Fibroblast of skin of right biceps (primary cell): ENCODE measurements at regions not wholly inside any gene's neighbourhood (a gene's known extent, or its start where the extent isn't known, plus 50 kb on each side); places are given as distances from the start of the nearest gene placed in this dataset.

Experiments
- DNase-seq: peaks from one replicate; pipeline ENCODE4 v3.0.0-alpha.2; 2013

DNA sequence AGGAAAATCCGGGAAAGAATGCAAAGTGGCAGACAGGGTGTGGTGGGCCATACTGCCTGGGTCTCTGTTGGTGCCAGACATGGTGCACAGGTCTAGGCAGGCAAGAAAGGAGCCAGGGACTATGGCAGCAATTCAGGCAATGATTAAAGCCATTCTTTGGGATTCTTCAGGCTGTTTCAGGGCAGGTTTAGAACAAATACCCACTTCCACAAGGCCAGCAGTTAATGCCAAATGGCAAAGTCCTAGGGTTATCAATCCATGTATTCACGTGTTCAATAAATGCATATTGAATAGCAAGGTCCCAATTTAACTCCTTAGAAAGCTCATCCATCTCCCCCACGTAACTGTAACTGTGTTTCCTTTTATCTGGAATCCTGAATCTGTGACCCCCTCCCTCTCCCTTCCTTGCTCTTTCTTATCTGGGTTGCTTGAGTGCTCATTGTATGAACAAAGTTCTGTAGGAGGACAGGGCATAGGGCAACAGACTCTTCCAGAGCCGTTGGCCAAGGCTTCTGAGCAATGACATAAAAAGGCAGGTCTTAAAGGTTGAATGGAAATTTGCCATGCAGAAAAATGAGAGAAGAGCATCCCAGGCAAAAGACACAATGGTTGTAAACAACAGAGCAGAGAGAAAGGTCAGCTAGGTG, 146.8 kb upstream of the KLHL29 start:
- no peak for DNase-seq

DNA sequence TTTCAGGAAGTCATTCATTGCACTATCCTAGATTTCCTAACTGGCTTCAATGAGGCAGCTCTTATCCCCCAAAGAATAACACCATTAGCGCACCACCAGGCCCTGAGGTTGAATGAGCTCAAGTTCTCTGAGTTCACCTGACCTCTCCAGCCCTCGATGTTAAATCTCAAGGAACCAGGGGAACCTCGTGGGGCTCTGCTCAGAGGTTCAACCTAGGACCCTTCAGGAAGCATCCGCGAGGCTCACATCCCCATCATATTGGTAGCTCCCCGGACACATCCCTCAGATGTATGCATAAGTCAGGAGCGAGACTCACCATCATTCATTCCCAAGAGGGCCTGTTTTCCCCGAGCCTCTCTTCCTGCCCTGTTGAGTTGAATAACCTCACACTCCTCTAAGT, 145.6 kb upstream of the KLHL29 start:
- no peak for DNase-seq

DNA sequence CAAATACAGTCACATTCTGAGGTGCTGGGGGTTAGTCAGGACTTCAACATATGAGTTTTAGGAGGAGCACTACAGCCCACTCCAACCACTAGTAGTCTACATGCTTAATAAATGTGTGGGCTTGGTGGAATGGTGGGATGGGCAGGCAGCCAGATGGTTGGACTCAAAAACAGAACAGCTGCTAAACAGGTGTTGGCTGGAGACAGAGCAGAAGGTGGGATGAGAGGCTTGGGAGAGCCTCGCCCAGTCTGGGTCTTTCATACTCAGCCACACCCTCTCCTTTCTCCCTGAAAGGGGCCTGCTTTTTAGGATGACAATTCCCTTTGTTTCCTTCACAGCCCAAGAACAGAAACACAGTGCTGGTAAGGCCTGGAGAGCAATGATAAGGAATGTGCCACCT, 143.9 kb upstream of the KLHL29 start:
- no peak for DNase-seq

DNA sequence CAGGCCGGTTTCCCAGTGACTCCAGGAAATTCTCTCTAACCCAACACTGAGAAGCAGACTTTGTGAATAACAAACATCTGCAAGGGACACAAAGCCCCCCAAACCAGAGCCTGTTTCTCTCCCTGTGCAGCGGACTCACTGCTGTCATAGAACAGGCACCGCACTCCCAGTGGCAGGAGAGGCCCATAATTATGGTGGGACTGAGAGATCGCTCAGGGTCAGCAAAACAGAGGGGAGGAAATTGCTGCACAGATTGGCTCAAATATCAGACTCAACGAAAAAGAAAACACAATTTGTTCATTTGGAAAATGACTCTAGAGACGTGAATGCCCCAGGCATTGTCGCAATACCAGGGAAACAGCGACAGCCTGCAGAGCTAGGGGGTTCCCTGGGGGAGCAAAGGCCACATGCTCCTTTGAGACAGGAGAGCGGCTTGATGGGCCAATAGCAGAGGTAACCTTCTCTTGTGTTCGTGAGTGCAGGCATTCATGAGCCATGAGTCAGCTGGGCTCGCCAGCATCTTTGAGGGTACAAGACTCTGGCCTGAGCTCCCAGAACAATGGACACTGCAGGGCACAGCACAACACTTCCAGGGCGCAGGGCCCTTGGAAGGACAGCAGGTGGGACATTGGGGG, 143.3 kb upstream of the KLHL29 start:
- no peak for DNase-seq

DNA sequence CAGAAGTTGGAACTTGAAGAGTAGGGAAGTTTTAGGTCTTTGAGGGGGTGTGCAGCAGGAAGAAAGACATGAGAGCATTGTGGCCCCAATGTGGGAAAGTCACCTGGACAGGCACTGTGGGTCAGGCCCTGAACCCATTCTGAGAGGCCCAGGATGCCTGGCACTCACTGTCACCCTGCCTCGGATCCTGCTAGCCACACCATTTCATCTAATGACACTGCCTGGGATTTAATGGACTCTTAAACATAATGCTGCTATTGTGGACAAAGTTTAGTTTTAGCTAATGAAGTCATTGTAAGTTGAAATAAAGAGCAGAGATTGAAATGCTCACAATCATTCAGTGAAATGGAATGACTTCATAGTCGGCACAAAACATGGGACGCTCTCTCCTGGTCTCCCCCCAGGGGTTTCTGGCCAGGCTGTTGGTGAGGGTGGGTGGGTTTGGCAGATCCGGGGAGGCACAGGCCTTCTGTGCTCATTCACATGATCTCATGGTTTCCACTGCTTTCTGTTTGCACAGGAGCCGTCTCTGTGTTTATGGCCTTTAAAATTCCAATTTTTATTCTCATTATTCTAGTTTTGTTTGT, 141.8 kb upstream of the KLHL29 start:
- DNase-seq, result no peak

DNA sequence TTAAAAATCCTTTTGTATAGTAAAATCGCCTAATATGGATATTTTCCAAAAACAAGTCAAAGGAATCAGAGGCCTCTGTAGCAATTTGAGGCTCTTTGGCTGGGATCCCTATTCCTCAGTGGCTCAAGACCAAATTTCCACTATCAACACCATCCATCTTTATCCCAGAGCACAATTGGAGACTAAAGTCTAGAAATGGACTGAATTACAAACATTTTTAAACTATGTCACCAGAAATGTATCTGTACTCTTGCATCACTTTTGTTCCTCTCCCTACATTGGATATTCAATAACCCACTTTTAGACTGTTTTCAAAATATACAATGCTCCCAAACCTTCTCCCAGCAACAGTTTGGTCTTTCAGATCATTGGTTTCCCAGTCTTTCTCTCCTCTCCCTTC, 140.4 kb upstream of the KLHL29 start:
- peak; percentile 5 for DNase-seq

DNA sequence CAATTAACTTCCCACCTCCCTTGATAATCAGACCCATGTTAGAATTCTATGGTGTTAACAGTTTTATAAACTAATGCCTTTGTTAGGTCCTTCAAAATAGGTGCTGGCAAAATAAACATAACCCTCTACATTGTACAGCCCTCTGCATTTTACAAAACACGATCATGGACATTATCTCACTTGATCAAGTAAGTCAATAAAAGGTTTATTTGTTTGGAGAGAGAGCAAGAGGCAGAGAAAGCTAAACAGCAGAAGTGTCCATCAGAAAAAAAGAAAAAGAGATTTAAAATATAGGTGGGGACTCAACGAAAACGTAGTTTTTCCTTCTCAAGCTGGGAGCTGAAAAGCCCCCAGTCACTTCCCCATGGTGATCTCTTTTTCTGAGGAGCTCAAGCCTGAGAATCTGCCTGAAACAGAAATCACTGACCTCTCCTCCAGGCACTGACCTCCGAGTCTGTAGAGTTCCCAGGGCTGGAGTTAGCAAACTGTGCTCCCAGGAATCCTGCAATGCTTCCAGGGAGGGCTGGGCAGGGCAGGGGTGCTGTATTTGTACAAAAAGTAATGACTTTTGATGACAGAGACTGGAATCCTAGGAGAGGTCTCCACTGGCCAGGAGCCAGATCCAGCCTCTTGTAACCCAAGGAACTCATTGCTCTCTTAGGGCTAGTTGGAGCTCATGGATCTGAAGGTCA, 137.8 kb upstream of the KLHL29 start:
- no peak for DNase-seq

DNA sequence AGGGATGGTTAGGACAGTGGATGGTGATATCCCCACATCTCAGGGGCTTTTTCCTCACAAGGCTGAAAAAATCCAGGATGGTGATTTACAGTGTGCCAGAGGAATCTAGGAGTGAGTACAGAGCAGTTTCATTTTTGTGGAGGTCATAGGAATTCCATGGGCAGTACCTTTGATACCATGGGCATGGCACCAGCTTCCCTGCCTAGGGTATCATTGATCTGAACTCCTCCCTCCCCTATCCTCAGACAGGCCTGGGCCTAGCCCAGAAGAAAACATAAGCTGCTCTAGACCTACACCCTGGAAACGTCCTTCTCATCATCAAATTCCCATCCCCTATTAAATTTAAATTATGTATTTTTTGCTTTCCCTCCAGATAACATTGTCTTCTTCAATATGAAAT, 136.3 kb upstream of the KLHL29 start:
- DNase-seq, result no peak

DNA sequence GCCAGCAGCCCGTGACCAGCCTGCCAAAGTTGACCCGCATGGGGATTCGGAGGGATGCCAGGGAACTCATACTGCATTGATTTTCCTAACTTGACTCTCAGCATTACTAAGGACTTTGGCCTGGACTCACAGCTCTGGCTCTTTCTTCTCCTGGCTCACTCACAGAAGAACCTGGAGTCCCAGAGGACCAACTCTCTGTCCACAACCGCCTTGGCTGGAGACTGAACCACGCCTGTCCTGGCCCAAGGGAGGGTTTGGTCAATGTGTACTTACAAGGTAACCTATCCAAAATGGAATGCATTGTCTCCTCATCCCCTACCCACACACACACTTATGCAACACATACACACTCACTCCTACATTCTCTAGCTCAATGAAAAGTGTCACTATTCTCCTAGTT, 135.6 kb upstream of the KLHL29 start:
- peak; percentile 63 for DNase-seq

DNA sequence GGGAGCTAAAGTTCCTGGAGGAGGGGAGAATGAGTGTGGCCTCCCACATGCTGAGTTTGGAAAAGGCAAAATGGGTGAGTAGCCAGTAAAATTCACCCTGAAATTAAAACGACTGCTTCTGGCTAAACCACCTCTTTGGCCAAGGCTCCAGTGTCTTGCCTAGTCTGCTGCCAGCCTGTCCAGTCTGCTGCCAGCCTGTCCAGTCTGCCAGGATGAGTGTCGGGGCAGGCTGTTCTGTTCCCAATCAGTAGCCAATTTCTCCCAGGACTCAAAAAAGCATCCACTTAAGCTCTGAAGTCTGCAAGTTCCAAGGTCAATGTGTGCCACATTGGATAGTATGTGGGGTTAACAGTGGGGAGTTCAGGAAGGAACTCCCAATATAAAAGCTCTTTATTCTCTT, 134.6 kb upstream of the KLHL29 start:
- DNase-seq, result no peak

DNA sequence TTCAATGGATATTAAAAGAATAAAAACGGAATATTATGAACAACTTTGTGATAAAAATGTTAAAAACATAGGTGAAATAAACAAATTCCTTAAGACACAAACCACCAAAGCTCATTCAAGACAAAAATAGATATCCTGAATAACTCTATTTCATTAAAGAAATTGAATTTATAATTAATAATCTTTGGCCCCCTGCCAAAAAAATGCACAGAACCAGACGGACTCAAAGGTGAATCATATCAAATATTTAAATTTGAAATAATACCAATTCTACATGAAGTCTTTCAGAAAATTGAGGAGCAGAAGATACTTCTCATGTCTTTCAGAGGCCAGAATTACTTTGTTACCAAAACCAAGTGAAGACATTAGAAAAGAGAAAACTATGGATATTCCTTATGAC, 128.3 kb upstream of the KLHL29 start:
- no peak for DNase-seq

DNA sequence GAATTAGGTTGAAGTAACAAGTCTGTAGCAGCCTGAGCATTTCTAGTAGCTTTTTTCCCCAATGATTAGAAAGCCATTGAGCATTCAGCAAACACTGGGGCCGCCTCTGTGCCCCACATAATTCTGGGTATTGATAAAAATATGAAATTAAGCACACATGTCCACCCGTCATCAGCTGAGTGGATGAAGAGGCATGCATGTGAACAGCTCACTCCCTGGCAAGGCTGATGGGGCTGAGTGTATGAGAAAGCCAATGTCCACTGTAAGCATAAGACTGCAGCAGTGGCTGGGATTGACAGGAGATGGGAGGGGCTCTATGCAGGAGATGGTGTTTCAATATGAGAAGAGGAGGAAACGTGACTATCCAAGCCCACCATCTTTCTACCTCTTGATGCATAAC, 124.4 kb upstream of the KLHL29 start:
- no peak for DNase-seq

DNA sequence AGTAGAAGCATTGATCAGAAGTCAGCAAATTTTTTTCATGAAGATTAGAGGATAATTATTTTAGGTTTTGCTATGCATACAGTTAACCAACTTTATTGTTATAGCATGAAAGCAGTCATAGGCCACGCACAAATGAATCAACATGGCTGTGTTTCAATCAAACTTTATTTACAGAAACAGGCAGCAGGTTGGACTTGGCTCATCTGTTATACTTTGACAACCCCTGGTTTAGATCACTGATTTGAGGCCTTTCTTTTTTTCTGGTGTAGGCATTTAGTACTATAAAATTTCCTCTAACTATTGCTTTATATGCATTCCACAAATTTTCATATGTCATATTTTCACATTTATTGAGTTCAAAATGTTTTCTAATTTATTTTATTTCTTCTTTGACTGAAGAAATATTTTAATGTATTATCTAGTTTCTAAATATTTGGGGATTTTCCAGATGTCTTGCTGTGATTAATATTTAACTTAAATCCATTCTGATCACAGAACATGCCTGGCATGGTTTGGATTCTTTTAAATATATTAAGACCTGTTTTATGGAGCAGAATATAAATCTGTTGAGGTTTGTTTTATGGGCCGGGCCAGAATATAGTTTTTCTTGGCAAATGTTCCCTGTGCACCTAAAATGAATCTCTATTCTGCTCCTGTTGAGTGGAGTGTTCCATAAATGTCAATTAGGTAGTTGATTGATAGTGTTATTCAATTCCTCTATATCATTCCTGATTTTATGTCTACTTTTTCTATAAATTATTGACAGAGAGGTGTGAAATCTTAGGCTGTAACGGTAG, 116.3 kb upstream of the KLHL29 start:
- peak; percentile 54 for DNase-seq

DNA sequence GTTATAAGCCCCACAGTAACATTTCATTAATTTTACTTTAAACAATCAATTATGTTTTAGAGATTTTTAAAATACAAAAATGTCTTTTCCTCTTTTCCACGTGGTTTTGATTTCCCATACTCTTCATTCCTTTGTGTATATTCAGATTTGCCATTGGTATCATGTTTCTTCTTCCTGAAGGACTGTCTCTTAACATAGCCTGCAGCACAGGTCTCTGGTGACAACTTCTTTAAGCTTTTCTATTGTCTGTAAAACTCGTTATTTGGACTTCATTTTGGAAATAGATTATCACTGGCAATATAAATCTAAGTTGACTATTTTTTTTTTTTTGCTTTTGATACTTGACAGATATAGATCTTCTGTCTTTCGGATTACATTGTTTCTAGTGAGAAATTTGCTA, 115.2 kb upstream of the KLHL29 start:
- peak; percentile 35 for DNase-seq

DNA sequence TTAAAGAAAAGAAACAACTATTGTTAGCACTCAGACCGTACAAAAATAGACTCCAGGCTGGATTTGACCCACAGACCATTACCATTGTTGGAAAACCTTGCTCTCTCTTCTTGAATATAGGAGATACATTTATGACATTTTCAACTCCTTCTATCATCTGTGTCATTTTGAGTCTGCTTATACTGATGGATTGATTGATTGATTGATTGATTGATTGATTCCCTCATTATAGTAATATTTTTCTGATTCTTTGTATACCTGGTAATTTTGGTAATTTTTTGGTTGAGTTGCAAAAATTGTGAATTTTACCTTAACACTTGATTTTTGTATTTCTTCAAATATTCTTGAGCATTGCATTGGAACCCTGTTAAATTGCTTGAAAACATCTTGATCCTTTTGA, 114.2 kb upstream of the KLHL29 start:
- no peak for DNase-seq

DNA sequence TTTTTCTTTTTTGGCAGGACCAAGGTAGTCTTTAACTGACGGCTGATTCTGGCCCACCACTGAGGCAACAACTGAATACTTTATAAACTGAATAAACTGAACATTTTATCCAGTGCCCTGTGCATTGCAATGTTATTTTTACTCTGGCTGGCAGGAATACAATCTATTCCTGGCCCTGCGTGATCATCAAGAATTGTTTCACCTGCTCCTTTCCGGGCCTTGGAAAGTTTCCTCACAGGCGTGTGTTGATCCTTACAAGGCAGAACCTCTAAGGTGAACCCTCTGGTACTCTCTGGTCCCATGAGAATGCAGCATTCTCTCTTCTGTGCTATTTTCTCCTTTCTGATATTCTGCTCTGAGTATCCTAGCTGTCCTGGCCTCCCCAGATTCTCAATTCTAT, 113.7 kb upstream of the KLHL29 start:
- DNase-seq, result no peak

DNA sequence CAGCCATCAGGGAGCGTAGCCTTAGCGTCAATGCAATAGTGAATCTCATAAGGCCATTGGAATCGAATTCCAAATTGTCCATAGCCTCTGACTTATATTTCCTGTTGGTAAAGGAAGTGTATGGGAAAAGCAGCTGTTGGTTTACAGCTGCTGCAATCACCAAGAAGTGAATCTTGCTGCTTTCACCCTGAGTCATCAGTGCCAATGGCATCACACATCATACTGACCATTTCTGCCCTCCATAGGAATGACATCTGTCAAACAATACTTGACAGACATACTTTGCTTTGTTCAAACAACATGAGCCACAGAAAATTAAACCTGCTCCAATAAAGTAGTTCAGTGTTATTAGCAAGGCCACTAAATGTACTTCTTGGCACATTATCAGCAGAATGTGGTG, 111.2 kb upstream of the KLHL29 start:
- DNase-seq, result peak; percentile 25

DNA sequence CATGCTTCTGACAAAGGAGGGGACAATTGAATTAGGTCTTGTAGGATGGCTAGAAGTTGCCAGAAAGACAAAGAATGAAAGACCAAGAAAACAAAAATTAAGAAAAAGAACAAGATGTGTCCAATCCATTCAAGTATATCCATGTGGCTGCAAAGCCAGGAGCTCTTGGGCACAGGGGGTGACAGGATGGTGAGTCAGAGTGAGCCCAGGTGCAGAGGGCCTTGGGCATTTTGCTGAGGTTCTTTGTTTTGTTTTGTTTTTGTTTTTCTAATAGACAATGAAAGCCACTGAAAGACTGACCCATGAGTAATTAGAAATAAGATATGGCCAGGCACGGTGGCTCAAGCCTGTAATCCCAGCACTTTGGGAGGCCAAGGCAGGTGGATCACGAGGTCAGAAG, 104.6 kb upstream of the KLHL29 start:
- no peak for DNase-seq

DNA sequence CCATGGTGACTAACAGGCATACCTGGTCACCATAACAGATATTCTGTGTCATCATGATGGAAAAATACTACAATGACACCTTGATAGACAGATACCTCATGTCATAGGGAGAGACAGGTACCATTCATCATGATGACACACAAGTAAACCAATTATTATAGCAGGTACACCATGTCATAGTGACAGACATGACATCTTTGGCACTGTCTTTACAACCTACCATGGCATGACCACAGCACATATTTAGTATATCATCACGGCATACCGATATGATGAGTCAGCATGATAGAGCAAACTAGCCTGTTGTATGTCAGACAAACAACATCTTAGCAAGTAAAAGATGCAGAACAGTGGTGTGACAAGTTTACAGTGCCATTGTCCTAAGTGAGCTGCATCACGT, 101.3 kb upstream of the KLHL29 start:
- peak; percentile 41 for DNase-seq

DNA sequence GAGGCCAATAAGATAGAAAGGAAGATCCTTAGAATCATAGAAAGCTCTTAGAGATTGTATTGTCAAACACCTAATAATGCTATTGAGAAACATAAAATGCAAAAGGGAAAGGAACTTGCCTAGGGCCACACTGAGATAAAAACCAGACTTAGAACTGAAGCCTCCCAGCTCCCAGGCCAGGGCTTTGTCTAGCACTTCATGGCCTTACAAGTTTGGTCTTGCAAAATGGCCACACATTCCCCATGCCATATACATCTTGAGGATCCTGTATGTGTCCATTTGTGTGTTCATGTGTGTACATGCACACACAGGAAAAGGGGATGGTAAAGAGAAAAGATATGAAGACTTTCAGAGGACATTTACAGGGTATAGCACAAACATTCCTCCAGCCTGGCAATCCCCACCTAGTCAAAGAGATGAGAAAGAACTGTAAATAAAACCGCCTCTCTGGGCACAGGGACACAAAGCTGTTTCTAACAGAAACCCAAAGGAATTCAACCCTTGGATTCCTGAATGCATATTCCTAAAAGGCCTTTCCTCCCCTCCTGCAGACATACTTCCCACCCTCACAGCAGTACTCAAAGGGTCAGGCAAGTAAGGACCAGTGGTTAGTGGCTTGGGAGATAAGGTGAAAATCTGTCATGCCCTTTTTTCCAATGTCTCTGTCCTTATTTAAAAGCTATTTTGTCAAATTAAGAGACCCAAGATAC, 99.7 kb upstream of the KLHL29 start:
- DNase-seq, result no peak

DNA sequence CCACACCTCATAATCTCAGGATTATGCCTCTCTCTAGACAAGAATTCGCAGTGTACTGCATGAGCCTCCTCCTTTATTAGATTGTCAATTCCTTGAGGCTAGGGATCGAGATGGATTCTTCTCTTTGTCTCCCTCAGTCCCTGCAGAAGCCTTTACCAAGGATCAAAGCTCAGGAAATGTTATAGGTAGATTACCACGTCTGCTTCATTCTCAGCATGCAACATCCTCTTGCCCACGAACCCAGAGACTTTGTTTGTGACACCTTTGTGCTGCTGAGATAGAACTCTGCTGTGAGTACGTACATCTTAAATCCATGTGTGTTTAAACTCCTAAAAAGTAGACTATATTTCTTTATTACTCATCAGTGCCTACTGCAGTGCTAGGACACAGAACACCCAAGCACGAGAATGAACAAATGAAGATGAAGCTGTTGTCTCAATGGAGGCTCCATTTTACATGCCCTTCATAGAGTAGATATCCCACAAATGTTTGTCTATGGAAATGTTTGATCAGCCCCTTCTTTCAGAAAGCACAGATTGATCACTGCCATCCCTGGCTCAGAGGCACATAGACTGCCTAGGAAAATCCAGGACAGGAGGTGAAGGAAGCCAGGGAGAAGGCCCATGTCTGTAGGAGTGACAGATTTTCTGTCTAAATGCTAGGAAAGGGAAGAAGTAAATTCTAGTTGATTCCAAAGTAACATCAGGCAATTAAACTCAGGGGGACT, 98.8 kb upstream of the KLHL29 start:
- DNase-seq, result no peak
